ENCODE measurements at regions not wholly inside any gene's neighbourhood (a gene's known extent, or its start where the extent isn't known, plus 50 kb on each side); places are given as distances from the start of the nearest gene placed in this dataset.

DNA sequence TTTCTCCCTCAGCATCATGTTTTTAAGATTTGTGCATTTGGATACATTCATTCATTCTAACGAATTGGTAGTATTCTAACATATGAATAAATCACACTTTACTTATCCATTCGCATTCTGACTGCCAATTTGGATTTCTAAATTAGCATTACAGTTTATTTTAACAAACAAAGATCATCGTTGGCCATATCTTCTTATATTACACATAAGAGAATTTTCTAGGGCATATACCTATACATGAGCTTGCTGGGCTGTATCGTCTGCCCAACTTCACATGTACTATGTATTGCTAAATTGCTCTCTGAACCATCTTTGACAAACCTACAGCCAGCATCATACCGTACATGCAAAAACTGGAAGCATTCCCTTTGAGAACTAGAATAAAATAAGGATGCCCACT is 265.8 kb upstream of the PPP2R3A start:
- H3K27ac ChIP-seq (ENCODE audit: low read length) = no peak overlapping the region
- no peaks in the 10 kb centered on the region for H4K20me1 ChIP-seq (ENCODE audit: insufficient read depth, low read length)
- no peak overlapping the region for H3K9ac ChIP-seq (ENCODE audit: low read depth, low read length)
- H3K79me2 ChIP-seq (ENCODE audit: insufficient read depth, low read length) = no peaks in the 10 kb centered on the region
- no peaks in the 10 kb centered on the region for H3K9me3 ChIP-seq (ENCODE audit: insufficient read depth, low read length, severe bottlenecking)
- no peak for DNase-seq
- no peak for ATAC-seq (ENCODE audit: insufficient read depth, low read depth)
- H3K4me1 ChIP-seq (ENCODE audit: insufficient read depth, low read length) = no peaks in the 10 kb centered on the region
- H3K4me2 ChIP-seq (ENCODE audit: insufficient read depth, low read length) = no peak overlapping the region
- TF ChIP-seq EZH2 (IDR thresholded peaks at IDR 0.05; ENCODE audit: borderline replicate concordance, low read depth, low read length, severe bottlenecking) = no peak
- TF ChIP-seq, protein P1, sequence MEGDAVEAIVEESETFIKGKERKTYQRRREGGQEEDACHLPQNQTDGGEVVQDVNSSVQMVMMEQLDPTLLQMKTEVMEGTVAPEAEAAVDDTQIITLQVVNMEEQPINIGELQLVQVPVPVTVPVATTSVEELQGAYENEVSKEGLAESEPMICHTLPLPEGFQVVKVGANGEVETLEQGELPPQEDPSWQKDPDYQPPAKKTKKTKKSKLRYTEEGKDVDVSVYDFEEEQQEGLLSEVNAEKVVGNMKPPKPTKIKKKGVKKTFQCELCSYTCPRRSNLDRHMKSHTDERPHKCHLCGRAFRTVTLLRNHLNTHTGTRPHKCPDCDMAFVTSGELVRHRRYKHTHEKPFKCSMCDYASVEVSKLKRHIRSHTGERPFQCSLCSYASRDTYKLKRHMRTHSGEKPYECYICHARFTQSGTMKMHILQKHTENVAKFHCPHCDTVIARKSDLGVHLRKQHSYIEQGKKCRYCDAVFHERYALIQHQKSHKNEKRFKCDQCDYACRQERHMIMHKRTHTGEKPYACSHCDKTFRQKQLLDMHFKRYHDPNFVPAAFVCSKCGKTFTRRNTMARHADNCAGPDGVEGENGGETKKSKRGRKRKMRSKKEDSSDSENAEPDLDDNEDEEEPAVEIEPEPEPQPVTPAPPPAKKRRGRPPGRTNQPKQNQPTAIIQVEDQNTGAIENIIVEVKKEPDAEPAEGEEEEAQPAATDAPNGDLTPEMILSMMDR (IDR thresholded peaks at IDR 0.05; ENCODE audit: borderline replicate concordance, extremely low read depth, low read length, poor library complexity, severe bottlenecking) = no peak
- no peak overlapping the region for H3K4me3 ChIP-seq (ENCODE audit: low read depth in 1 of 2, low read length in 2 of 2)
- no peak overlapping the region for H2AFZ ChIP-seq (ENCODE audit: low read depth, low read length)
- no peaks in the 10 kb centered on the region for H3K36me3 ChIP-seq (ENCODE audit: insufficient read depth, low read length)
- peaks cover 9% of the 10 kb centered on the region for H3K27me3 ChIP-seq (ENCODE audit: insufficient read depth, low read length, poor library complexity)

DNA sequence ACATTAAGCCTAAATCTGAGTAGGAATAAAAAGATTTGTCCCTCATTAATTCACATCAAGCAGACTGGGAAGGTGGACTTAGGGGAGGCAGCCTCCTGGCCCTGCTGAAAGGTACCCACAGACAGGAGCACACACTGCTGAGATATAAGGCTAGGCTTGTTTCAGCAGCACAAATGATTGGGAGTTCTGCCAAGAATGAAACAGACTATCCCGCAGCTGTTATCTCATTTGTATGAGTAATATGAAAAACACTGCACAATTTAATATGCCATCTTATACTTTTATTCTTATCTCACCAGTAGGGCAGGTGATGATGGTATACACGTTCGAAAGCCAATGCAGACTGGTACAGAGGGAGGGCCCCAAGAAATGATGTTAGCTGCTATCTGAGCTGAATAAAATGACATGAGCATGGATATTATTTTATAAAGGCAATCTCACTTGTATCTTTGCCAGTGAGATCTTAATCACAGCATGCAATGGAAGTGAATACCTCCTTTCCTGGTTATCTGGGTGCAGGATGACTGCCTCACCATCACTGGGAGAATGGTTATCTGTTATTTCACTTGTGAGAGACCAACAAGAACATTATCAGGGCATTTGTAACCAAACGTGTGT is 258.7 kb upstream of the PPP2R3A start:
- no peak overlapping the region for H3K4me3 ChIP-seq (ENCODE audit: low read depth in 1 of 2, low read length in 2 of 2)
- H3K9ac ChIP-seq (ENCODE audit: low read depth, low read length) = no peak overlapping the region
- no peaks in the 10 kb centered on the region for H3K36me3 ChIP-seq (ENCODE audit: insufficient read depth, low read length)
- no peak for TF ChIP-seq EZH2 (IDR thresholded peaks at IDR 0.05; ENCODE audit: borderline replicate concordance, low read depth, low read length, severe bottlenecking)
- TF ChIP-seq, protein P1 (IDR thresholded peaks at IDR 0.05; ENCODE audit: borderline replicate concordance, extremely low read depth, low read length, poor library complexity, severe bottlenecking) = no peak
- no peaks in the 10 kb centered on the region for H3K4me1 ChIP-seq (ENCODE audit: insufficient read depth, low read length)
- H3K79me2 ChIP-seq (ENCODE audit: insufficient read depth, low read length) = no peaks in the 10 kb centered on the region
- no peak for ATAC-seq (ENCODE audit: insufficient read depth, low read depth)
- H3K4me2 ChIP-seq (ENCODE audit: insufficient read depth, low read length) = no peak overlapping the region
- no peaks in the 10 kb centered on the region for H3K9me3 ChIP-seq (ENCODE audit: insufficient read depth, low read length, severe bottlenecking)
- H3K27ac ChIP-seq (ENCODE audit: low read length) = no peak overlapping the region
- H3K27me3 ChIP-seq (ENCODE audit: insufficient read depth, low read length, poor library complexity) = peaks cover 7% of the 10 kb centered on the region
- no peak for DNase-seq
- no peak overlapping the region for H2AFZ ChIP-seq (ENCODE audit: low read depth, low read length)
- no peaks in the 10 kb centered on the region for H4K20me1 ChIP-seq (ENCODE audit: insufficient read depth, low read length)

DNA sequence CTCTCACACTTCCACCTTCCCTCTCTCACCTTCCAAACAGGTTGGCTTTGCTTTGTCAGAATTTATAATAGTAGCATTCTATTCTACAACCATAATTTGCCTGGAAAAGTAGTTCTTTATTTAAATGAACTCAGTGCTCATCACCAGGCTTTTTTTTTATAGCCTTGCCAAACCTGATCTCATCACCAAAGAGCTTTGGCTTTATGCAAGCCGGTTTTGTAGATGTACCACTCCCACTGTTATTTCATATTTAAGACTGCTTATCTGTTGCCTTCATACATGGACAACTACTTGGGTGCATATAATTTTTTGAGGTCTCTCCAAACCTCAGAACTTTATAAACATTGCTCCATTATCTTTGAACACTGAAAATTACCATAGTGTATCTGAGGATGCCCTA is 246.1 kb upstream of the PPP2R3A start:
- no peaks in the 10 kb centered on the region for H4K20me1 ChIP-seq (ENCODE audit: insufficient read depth, low read length)
- TF ChIP-seq, protein P1 (IDR thresholded peaks at IDR 0.05; ENCODE audit: borderline replicate concordance, extremely low read depth, low read length, poor library complexity, severe bottlenecking) = no peak
- TF ChIP-seq EZH2 (IDR thresholded peaks at IDR 0.05; ENCODE audit: borderline replicate concordance, low read depth, low read length, severe bottlenecking) = no peak
- no peaks in the 10 kb centered on the region for H3K4me1 ChIP-seq (ENCODE audit: insufficient read depth, low read length)

More for the DNA sequence above, 246.1 kb upstream of the PPP2R3A start:
- ATAC-seq (ENCODE audit: insufficient read depth, low read depth) (no peak), DNase-seq (no peak)
- Histone ChIP-seq H3K27me3 (ENCODE audit: insufficient read depth, low read length, poor library complexity) (no peaks in the 10 kb centered on the region), H3K27ac (ENCODE audit: low read length) (no peak overlapping the region), H3K9ac (ENCODE audit: low read depth, low read length) (no peak overlapping the region), H2AFZ (ENCODE audit: low read depth, low read length) (no peak overlapping the region), H3K4me2 (ENCODE audit: insufficient read depth, low read length) (no peak overlapping the region), H3K9me3 (ENCODE audit: insufficient read depth, low read length, severe bottlenecking) (no peaks in the 10 kb centered on the region), H3K4me3 (ENCODE audit: low read depth in 1 of 2, low read length in 2 of 2) (no peak overlapping the region), H3K36me3 (ENCODE audit: insufficient read depth, low read length) (no peaks in the 10 kb centered on the region), H3K79me2 (ENCODE audit: insufficient read depth, low read length) (no peaks in the 10 kb centered on the region)

All from DND-41 (cell line).